NOMO-1 treated with dmso at 0.1 percent for 144 hours (cell line): ENCODE measurements at regions not wholly inside any gene's neighbourhood (a gene's known extent, or its start where the extent isn't known, plus 50 kb on each side); places are given as distances from the start of the nearest gene placed in this dataset.

Source experiments
- DNase-seq: peaks from one replicate; lab custom pipeline; 2025; ENCODE audit not compliant: unreplicated experiment; lab: John Stamatoyannopoulos, UW

- DNase-seq, result no peak
These were observed 85.8 kb upstream of the NEUROD1 start for GRCh38 chr2:181766129-181766528.

- DNase-seq, result no peak
These were observed 89.8 kb upstream of the NEUROD1 start for GRCh38 chr2:181770150-181770549.

GRCh38 chr2:181771356-181771755 lies 91.0 kb upstream of the NEUROD1 start:
- no peak for DNase-seq

- DNase-seq, result no peak
These were observed 92.0 kb upstream of the NEUROD1 start for GRCh38 chr2:181772334-181772733.

- no peak for DNase-seq
These were observed 92.5 kb upstream of the NEUROD1 start for GRCh38 chr2:181772777-181773176.

GRCh38 chr2:181774685-181775084 lies 94.4 kb upstream of the NEUROD1 start:
- DNase-seq, result peak; percentile 43

- no peak for DNase-seq
These were observed 96.0 kb upstream of the NEUROD1 start for GRCh38 chr2:181776336-181776735.

- no peak for DNase-seq
These were observed 97.4 kb upstream of the NEUROD1 start for GRCh38 chr2:181777734-181778133.

- DNase-seq, result no peak
These were observed 98.4 kb upstream of the NEUROD1 start for GRCh38 chr2:181778621-181779201.

GRCh38 chr2:181779288-181780021 lies 99.1 kb upstream of the NEUROD1 start:
- DNase-seq, result no peak

- no peak for DNase-seq
These were observed 99.8 kb upstream of the NEUROD1 start for GRCh38 chr2:181780047-181780651.

- DNase-seq, result no peak
These were observed 100.3 kb upstream of the NEUROD1 start for GRCh38 chr2:181780657-181781056.

- DNase-seq, result peak; percentile 47
These were observed 100.9 kb upstream of the NEUROD1 start for GRCh38 chr2:181781078-181781786.

GRCh38 chr2:181782660-181783059 lies 102.3 kb upstream of the NEUROD1 start:
- DNase-seq, result no peak

- no peak for DNase-seq
These were observed 104.2 kb upstream of the NEUROD1 start for GRCh38 chr2:181784556-181784955.

- no peak for DNase-seq
These were observed 105.5 kb upstream of the NEUROD1 start for GRCh38 chr2:181785691-181786344.

GRCh38 chr2:181786371-181787228 lies 104.9 kb upstream of the ITPRID2 start:
- no peak for DNase-seq

GRCh38 chr2:181787310-181788048 lies 104.1 kb upstream of the ITPRID2 start:
- no peak for DNase-seq

GRCh38 chr2:181788897-181789555 lies 102.5 kb upstream of the ITPRID2 start:
- no peak for DNase-seq
